Testis (tissue), 2 donors: ENCODE measurements at regions not wholly inside any gene's neighbourhood (a gene's known extent, or its start where the extent isn't known, plus 50 kb on each side); places are given as distances from the start of the nearest gene placed in this dataset.

Experiments
- CTCF ChIP-seq, 3 experiments: fragments of 450-650 bp in 2 of 3; fragments of 200-600 bp in 1 of 3; sonication (generic) in 1 of 3; IDR thresholded peaks; one replicate each; pipeline ENCODE4 v1.5.1; 2016 to 2019; ENCODE audit warnings: antibody characterized with exemption in 3 of 3, mild to moderate bottlenecking in 2 of 3, moderate library complexity in 1 of 3
- POLR2A ChIP-seq: fragments of 450-650 bp; IDR thresholded peaks from one replicate; pipeline ENCODE4 v1.6.1; 2017; ENCODE audit warnings: antibody characterized with exemption, mild to moderate bottlenecking, moderate library complexity

- TF ChIP-seq POLR2A (no peak), CTCF (IDR thresholded peaks at IDR 0.05) (no peak)
These were observed 969.7 kb upstream of the USP15 start for GRCh38 chr12:61290473-61290872.
